HUES64 (cell line): ENCODE measurements at regions not wholly inside any gene's neighbourhood (a gene's known extent, or its start where the extent isn't known, plus 50 kb on each side); places are given as distances from the start of the nearest gene placed in this dataset.

ENCODE experiments used
- H3K27ac ChIP-seq: 2 replicates; pipeline ENCODE4 v1.7.0; 2013; ENCODE audit warnings: low read depth, low read length, inconsistent platforms
- H3K27me3 ChIP-seq: 2 replicates; pipeline ENCODE4 v1.6.1; 2013; ENCODE audit warnings: mild to moderate bottlenecking, low read length; ENCODE audit not compliant: insufficient read depth
- H3K36me3 ChIP-seq: 2 replicates; pipeline ENCODE4 v1.6.1; 2013; ENCODE audit warnings: mild to moderate bottlenecking, low read length; ENCODE audit not compliant: insufficient read depth
- H3K4me1 ChIP-seq: 2 replicates; pipeline ENCODE4 v1.6.1; 2013; ENCODE audit warnings: mild to moderate bottlenecking, low read length, moderate library complexity; ENCODE audit not compliant: insufficient read depth
- H3K4me3 ChIP-seq: 2 replicates; pipeline ENCODE4 v1.5.1; 2013; ENCODE audit warnings: mild to moderate bottlenecking, low read length, moderate library complexity
- H3K9ac ChIP-seq: 2 replicates; pipeline ENCODE4 v1.6.1; 2013; ENCODE audit warnings: mild to moderate bottlenecking, low read depth, low read length
- H3K9me3 ChIP-seq: 2 replicates; pipeline ENCODE4 v1.6.1; 2013; ENCODE audit warnings: low read depth, low read length; ENCODE audit not compliant: insufficient read depth
- WGBS: fragments of 150-250, 120-280 bp; methylation state at CpG from one replicate; pipeline ENCODE4 v1.1.7; 2013; ENCODE audit warnings: missing lambda C conversion rate; 5-methylcytosine and 5-hydroxymethylcytosine counted together

- Histone ChIP-seq H3K9me3 (no peaks in the 10 kb centered on the region), H3K36me3 (no peaks in the 10 kb centered on the region), H3K27me3 (no peaks in the 10 kb centered on the region), H3K9ac (no peak overlapping the region), H3K4me1 (no peaks in the 10 kb centered on the region), H3K4me3 (no peak overlapping the region), H3K27ac (no peak overlapping the region)
- 91% methylated on average over 16 of the region's 16 CpGs for WGBS
Measured at GRCh38 chr22:27218012-27218920, 560.9 kb downstream of the MIAT start.

GRCh38 chr22:27219036-27219435, 561.6 kb downstream of the MIAT start:
- Histone ChIP-seq H3K4me3 (no peak overlapping the region), H3K4me1 (no peaks in the 10 kb centered on the region), H3K36me3 (no peaks in the 10 kb centered on the region), H3K27me3 (no peaks in the 10 kb centered on the region), H3K27ac (no peak overlapping the region), H3K9ac (no peak overlapping the region), H3K9me3 (no peaks in the 10 kb centered on the region)
- 91% methylated on average over 2 of the region's 2 CpGs for WGBS

GRCh38 chr22:27220339-27220738, 563.0 kb downstream of the MIAT start:
- H3K4me3 ChIP-seq: no peak overlapping the region
- no peaks in the 10 kb centered on the region for H3K4me1 ChIP-seq
- H3K27me3 ChIP-seq: no peaks in the 10 kb centered on the region
- H3K27ac ChIP-seq: no peak overlapping the region
- 78% methylated on average over 5 of the region's 5 CpGs for WGBS
- H3K36me3 ChIP-seq: no peaks in the 10 kb centered on the region
- H3K9me3 ChIP-seq: no peaks in the 10 kb centered on the region
- no peak overlapping the region for H3K9ac ChIP-seq

- Histone ChIP-seq H3K27ac (no peak overlapping the region), H3K4me1 (no peaks in the 10 kb centered on the region), H3K9me3 (no peaks in the 10 kb centered on the region), H3K27me3 (no peaks in the 10 kb centered on the region), H3K4me3 (no peak overlapping the region), H3K36me3 (no peaks in the 10 kb centered on the region), H3K9ac (no peak overlapping the region)
Measured at GRCh38 chr22:27222178-27222577, 564.8 kb downstream of the MIAT start.

GRCh38 chr22:27223317-27224177, 566.2 kb downstream of the MIAT start:
- Histone ChIP-seq H3K4me1 (no peaks in the 10 kb centered on the region), H3K36me3 (no peaks in the 10 kb centered on the region), H3K27ac (no peak overlapping the region), H3K9ac (no peak overlapping the region), H3K9me3 (no peaks in the 10 kb centered on the region), H3K4me3 (no peak overlapping the region), H3K27me3 (no peaks in the 10 kb centered on the region)
- 69% methylated on average over 3 of the region's 3 CpGs for WGBS

- 77% methylated on average over 17 of the region's 18 CpGs for WGBS
- Histone ChIP-seq H3K27me3 (no peaks in the 10 kb centered on the region), H3K27ac (no peak overlapping the region), H3K4me1 (no peaks in the 10 kb centered on the region), H3K36me3 (no peaks in the 10 kb centered on the region), H3K9ac (no peak overlapping the region), H3K4me3 (no peak overlapping the region), H3K9me3 (no peaks in the 10 kb centered on the region)
Measured at GRCh38 chr22:27224485-27225374, 567.3 kb downstream of the MIAT start.

GRCh38 chr22:27226666-27227065, 569.3 kb downstream of the MIAT start:
- Histone ChIP-seq H3K9ac (no peak overlapping the region), H3K9me3 (no peaks in the 10 kb centered on the region), H3K27ac (no peak overlapping the region), H3K36me3 (no peaks in the 10 kb centered on the region), H3K27me3 (no peaks in the 10 kb centered on the region), H3K4me1 (no peaks in the 10 kb centered on the region), H3K4me3 (no peak overlapping the region)
- 84% methylated on average over 3 of the region's 3 CpGs for WGBS

- Histone ChIP-seq H3K9me3 (no peaks in the 10 kb centered on the region), H3K27me3 (no peaks in the 10 kb centered on the region), H3K4me3 (no peak overlapping the region), H3K36me3 (no peaks in the 10 kb centered on the region), H3K9ac (no peak overlapping the region), H3K27ac (no peak overlapping the region), H3K4me1 (no peaks in the 10 kb centered on the region)
- WGBS: 93% methylated on average over 2 of the region's 2 CpGs
Measured at GRCh38 chr22:27228771-27229170, 571.4 kb downstream of the MIAT start.

- Histone ChIP-seq H3K27ac (no peak overlapping the region), H3K27me3 (no peaks in the 10 kb centered on the region), H3K36me3 (no peaks in the 10 kb centered on the region), H3K4me3 (no peak overlapping the region), H3K9me3 (no peaks in the 10 kb centered on the region), H3K9ac (no peak overlapping the region), H3K4me1 (no peaks in the 10 kb centered on the region)
- 100% methylated on average over 1 of the region's 1 CpG for WGBS
Measured at GRCh38 chr22:27230189-27230588, 571.4 kb downstream of the MN1 start.

GRCh38 chr22:27231266-27231665, 570.3 kb downstream of the MN1 start:
- H3K4me1 ChIP-seq: no peaks in the 10 kb centered on the region
- H3K9me3 ChIP-seq: no peaks in the 10 kb centered on the region
- no peaks in the 10 kb centered on the region for H3K27me3 ChIP-seq
- no peak overlapping the region for H3K27ac ChIP-seq
- H3K9ac ChIP-seq: no peak overlapping the region
- 91% methylated on average over 5 of the region's 5 CpGs for WGBS
- no peak overlapping the region for H3K4me3 ChIP-seq
- no peaks in the 10 kb centered on the region for H3K36me3 ChIP-seq
